ENCODE measurements at regions not wholly inside any gene's neighbourhood (a gene's known extent, or its start where the extent isn't known, plus 50 kb on each side); places are given as distances from the start of the nearest gene placed in this dataset.
"Not testable (repeated sequence)": the region's sequence is repeated elsewhere in the genome, so short reads cannot be mapped to it uniquely, and the experiment has no call there.

- Mint-ChIP-seq H3K9me3 (ENCODE audit: unreplicated experiment) (no peaks in the 10 kb centered on the region), H3K4me1 (ENCODE audit: unreplicated experiment) (peaks cover 12% of the 10 kb centered on the region), H3K4me3 (ENCODE audit: unreplicated experiment) (no peak overlapping the region), H3K27ac (ENCODE audit: unreplicated experiment) (no peak overlapping the region), H3K27me3 (ENCODE audit: unreplicated experiment) (no peaks in the 10 kb centered on the region), H3K36me3 (ENCODE audit: unreplicated experiment) (peaks cover 2% of the 10 kb centered on the region)
- TF ChIP-seq CTCF (IDR thresholded peaks at IDR 0.05): no peak
- DNase-seq (ENCODE audit: extremely low spot score, unreplicated experiment): no peak
These were observed 510.4 kb downstream of the CCDC171 start for GRCh38 chr9:16063241-16063591.

- Mint-ChIP-seq H3K27me3 (ENCODE audit: unreplicated experiment) (no peaks in the 10 kb centered on the region), H3K9me3 (ENCODE audit: unreplicated experiment) (no peaks in the 10 kb centered on the region), H3K36me3 (ENCODE audit: unreplicated experiment) (peaks cover 2% of the 10 kb centered on the region), H3K27ac (ENCODE audit: unreplicated experiment) (no peak overlapping the region), H3K4me1 (ENCODE audit: unreplicated experiment) (peaks cover 17% of the 10 kb centered on the region), H3K4me3 (ENCODE audit: unreplicated experiment) (no peak overlapping the region)
- no peak for TF ChIP-seq CTCF (IDR thresholded peaks at IDR 0.05)
- DNase-seq (ENCODE audit: extremely low spot score, unreplicated experiment): no peak
These were observed 511.9 kb downstream of the CCDC171 start for GRCh38 chr9:16064771-16065170.

GRCh38 chr9:16066201-16066600 is 513.4 kb downstream of the CCDC171 start:
- not testable (repeated sequence) for DNase-seq (ENCODE audit: extremely low spot score, unreplicated experiment); H3K36me3 Mint-ChIP-seq (ENCODE audit: unreplicated experiment); H3K27ac Mint-ChIP-seq (ENCODE audit: unreplicated experiment); H3K9me3 Mint-ChIP-seq (ENCODE audit: unreplicated experiment); H3K4me3 Mint-ChIP-seq (ENCODE audit: unreplicated experiment); H3K27me3 Mint-ChIP-seq (ENCODE audit: unreplicated experiment)
- H3K4me1 Mint-ChIP-seq (ENCODE audit: unreplicated experiment): peaks cover 28% of the 10 kb centered on the region

- H3K4me3 Mint-ChIP-seq (ENCODE audit: unreplicated experiment): no peak overlapping the region
- peaks cover 22% of the 10 kb centered on the region for H3K4me1 Mint-ChIP-seq (ENCODE audit: unreplicated experiment)
- peaks cover 2% of the 10 kb centered on the region for H3K36me3 Mint-ChIP-seq (ENCODE audit: unreplicated experiment)
- H3K27me3 Mint-ChIP-seq (ENCODE audit: unreplicated experiment): no peaks in the 10 kb centered on the region
- H3K27ac Mint-ChIP-seq (ENCODE audit: unreplicated experiment): no peak overlapping the region
- DNase-seq (ENCODE audit: extremely low spot score, unreplicated experiment): no peak
- TF ChIP-seq CTCF (IDR thresholded peaks at IDR 0.05): no peak
- H3K9me3 Mint-ChIP-seq (ENCODE audit: unreplicated experiment): peaks cover 8% of the 10 kb centered on the region
These were observed 515.6 kb downstream of the CCDC171 start for GRCh38 chr9:16068476-16068875.

- no peak for DNase-seq (ENCODE audit: extremely low spot score, unreplicated experiment)
- Mint-ChIP-seq H3K27me3 (ENCODE audit: unreplicated experiment) (no peaks in the 10 kb centered on the region), H3K27ac (ENCODE audit: unreplicated experiment) (peak overlapping the region; percentile 29), H3K4me3 (ENCODE audit: unreplicated experiment) (no peak overlapping the region), H3K9me3 (ENCODE audit: unreplicated experiment) (peaks cover 8% of the 10 kb centered on the region), H3K4me1 (ENCODE audit: unreplicated experiment) (peaks cover 22% of the 10 kb centered on the region), H3K36me3 (ENCODE audit: unreplicated experiment) (peaks cover 2% of the 10 kb centered on the region)
- TF ChIP-seq CTCF (IDR thresholded peaks at IDR 0.05): no peak
These were observed 516.4 kb downstream of the CCDC171 start for GRCh38 chr9:16069249-16069648.

Data from osteocyte (in vitro differentiated cells).